NCI-H345 (cell line): ENCODE measurements at regions not wholly inside any gene's neighbourhood (a gene's known extent, or its start where the extent isn't known, plus 50 kb on each side); places are given as distances from the start of the nearest gene placed in this dataset.
A peak's percentile ranks its signal among the peaks of the same experiment; 100 is the strongest.
"Not testable (repeated sequence)": the region's sequence is repeated elsewhere in the genome, so short reads cannot be mapped to it uniquely, and the experiment has no call there.

Experiments used
- DNase-seq: peaks from one replicate; lab custom pipeline; 2025; lab: John Stamatoyannopoulos, UW

GRCh38 chr7:3138206-3138605, 94.5 kb upstream of the CARD11 start:
- no peak for DNase-seq

- DNase-seq, result no peak
Measured at GRCh38 chr7:3138997-3139396, 95.3 kb upstream of the CARD11 start.

GRCh38 chr7:3140834-3141233, 97.2 kb upstream of the CARD11 start:
- DNase-seq, result no peak

- no peak for DNase-seq
Measured at GRCh38 chr7:3141326-3141725, 97.7 kb upstream of the CARD11 start.

GRCh38 chr7:3143869-3144775, 100.5 kb upstream of the CARD11 start:
- no peak for DNase-seq

GRCh38 chr7:3144776-3145125, 101.1 kb upstream of the CARD11 start:
- not testable (repeated sequence) for DNase-seq

- no peak for DNase-seq
Measured at GRCh38 chr7:3146571-3147226, 103.0 kb upstream of the CARD11 start.

GRCh38 chr7:3148471-3148870, 104.8 kb upstream of the CARD11 start:
- DNase-seq, result not testable (repeated sequence)

- no peak for DNase-seq
Measured at GRCh38 chr7:3149231-3149995, 105.7 kb upstream of the CARD11 start.

- no peak for DNase-seq
Measured at GRCh38 chr7:3150027-3150426, 106.4 kb upstream of the CARD11 start.

- no peak for DNase-seq
Measured at GRCh38 chr7:3151784-3152183, 108.1 kb upstream of the CARD11 start.

- DNase-seq, result no peak
Measured at GRCh38 chr7:3152714-3153113, 109.0 kb upstream of the CARD11 start.

GRCh38 chr7:3153118-3153517, 109.5 kb upstream of the CARD11 start:
- DNase-seq, result no peak

- no peak for DNase-seq
Measured at GRCh38 chr7:3154317-3154716, 110.7 kb upstream of the CARD11 start.

GRCh38 chr7:3154881-3155494, 111.3 kb upstream of the CARD11 start:
- DNase-seq, result peak; percentile 29

- no peak for DNase-seq
Measured at GRCh38 chr7:3156508-3156907, 112.8 kb upstream of the CARD11 start.

- no peak for DNase-seq
Measured at GRCh38 chr7:3157566-3158287, 114.1 kb upstream of the CARD11 start.

- DNase-seq, result no peak
Measured at GRCh38 chr7:3158341-3158760, 114.7 kb upstream of the CARD11 start.

GRCh38 chr7:3159039-3159438, 115.4 kb upstream of the CARD11 start:
- no peak for DNase-seq

GRCh38 chr7:3159445-3159844, 115.8 kb upstream of the CARD11 start:
- no peak for DNase-seq

GRCh38 chr7:3159926-3160325, 116.3 kb upstream of the CARD11 start:
- DNase-seq, result not testable (repeated sequence)

- DNase-seq, result no peak
Measured at GRCh38 chr7:3162289-3162688, 118.6 kb upstream of the CARD11 start.
